ENCODE measurements at regions not wholly inside any gene's neighbourhood (a gene's known extent, or its start where the extent isn't known, plus 50 kb on each side); places are given as distances from the start of the nearest gene placed in this dataset.

DNA sequence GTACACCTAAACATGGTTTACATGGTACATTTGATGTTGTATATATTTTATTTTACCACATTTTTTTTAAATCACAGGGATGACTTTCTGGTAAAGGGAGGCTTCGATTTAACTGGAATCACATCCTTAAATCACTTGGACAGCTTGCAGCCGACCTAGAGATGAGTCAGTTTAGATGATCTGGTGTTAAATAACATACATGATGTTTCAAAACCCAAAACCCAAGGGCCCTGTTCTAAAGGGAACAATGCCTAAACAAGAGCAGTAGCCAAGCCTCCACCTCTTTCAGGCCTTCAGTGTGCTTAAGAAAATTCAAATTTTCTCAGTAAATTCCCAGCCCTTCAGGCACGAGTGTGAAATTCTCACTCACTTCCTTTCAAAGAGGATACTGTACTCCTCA lies 108.8 kb downstream of the WT1 start:
- H3K27ac ChIP-seq: no peak overlapping the region
- H3K9me3 ChIP-seq: no peaks in the 10 kb centered on the region
- TF ChIP-seq, protein P1, sequence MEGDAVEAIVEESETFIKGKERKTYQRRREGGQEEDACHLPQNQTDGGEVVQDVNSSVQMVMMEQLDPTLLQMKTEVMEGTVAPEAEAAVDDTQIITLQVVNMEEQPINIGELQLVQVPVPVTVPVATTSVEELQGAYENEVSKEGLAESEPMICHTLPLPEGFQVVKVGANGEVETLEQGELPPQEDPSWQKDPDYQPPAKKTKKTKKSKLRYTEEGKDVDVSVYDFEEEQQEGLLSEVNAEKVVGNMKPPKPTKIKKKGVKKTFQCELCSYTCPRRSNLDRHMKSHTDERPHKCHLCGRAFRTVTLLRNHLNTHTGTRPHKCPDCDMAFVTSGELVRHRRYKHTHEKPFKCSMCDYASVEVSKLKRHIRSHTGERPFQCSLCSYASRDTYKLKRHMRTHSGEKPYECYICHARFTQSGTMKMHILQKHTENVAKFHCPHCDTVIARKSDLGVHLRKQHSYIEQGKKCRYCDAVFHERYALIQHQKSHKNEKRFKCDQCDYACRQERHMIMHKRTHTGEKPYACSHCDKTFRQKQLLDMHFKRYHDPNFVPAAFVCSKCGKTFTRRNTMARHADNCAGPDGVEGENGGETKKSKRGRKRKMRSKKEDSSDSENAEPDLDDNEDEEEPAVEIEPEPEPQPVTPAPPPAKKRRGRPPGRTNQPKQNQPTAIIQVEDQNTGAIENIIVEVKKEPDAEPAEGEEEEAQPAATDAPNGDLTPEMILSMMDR (IDR thresholded peaks at IDR 0.05 in 4 of 5, conservative IDR thresholded peaks at IDR 0.05 in 1 of 5): no peak
- TF ChIP-seq POLR2A (IDR thresholded peaks at IDR 0.05): no peak
- no peaks in the 10 kb centered on the region for H3K27me3 ChIP-seq
- no peaks in the 10 kb centered on the region for H3K36me3 ChIP-seq
- DNase-seq (no peak), ATAC-seq (no peak)
- in situ Hi-C loops (cut with MboI; ENCODE audit: low sequenced_read_pairs in 4 of 4): loop anchor here in 1 of 4 donors (10.0 kb wide), 1 partner anchor 468 kb away; the partner anchor contains the start of gene CCDC73
- H3K4me3 ChIP-seq: no peak overlapping the region
- intact Hi-C loops (cut with DNase I; ENCODE audit: low total_unique reads): no loop called here
- H3K4me1 ChIP-seq: no peaks in the 10 kb centered on the region

DNA sequence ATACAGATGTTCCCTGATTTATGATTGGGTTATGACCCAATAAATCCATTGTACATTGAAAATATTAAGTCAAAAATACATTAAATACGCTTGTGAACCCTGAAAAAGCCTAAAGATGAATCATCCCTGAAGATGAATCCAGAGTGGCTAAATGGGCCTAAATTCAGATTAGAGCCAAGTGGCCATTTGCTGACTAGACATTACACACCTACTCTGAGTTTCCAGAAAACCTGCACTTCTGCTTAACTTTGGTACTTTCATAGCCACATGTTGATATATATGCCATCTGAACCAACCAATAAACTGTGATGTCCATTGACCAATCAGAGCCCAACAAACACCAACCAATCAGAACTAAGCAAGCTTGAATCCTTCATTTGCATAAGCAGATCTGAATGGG lies 106.9 kb downstream of the WT1 start:
- intact Hi-C loops (cut with DNase I; ENCODE audit: low total_unique reads): no loop called here

DNA sequence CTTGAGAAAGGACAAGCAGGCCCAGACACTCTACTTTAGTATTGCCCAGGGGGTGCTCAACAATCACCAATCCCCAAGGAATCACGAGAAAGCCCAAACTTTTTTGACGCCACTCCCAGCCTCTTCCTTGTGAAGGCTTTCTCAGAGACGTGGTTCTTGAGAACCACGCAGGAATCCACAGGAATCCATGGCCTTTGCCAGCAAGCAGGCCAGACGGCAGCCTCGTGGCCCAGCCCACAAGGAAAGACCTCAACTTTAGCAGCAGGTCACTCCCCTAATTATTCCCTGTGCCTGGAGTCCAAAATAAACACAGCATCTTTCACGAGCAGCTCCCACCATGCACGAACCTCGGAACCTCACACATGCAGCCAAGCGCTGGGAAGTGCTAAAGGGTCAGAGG lies 104.2 kb downstream of the WT1 start:
- in situ Hi-C loops (cut with MboI; ENCODE audit: low sequenced_read_pairs in 4 of 4): no loop called here
- no peak overlapping the region for H3K27ac ChIP-seq

More for the DNA sequence above, 106.9 kb downstream of the WT1 start:
- in situ Hi-C loops (cut with MboI; ENCODE audit: low sequenced_read_pairs in 4 of 4): loop anchor here in 1 of 4 donors (10.0 kb wide), 1 partner anchor 466 kb away; the partner anchor contains the start of gene CCDC73
- Histone ChIP-seq H3K9me3 (no peaks in the 10 kb centered on the region), H3K27ac (no peak overlapping the region), H3K36me3 (no peaks in the 10 kb centered on the region), H3K27me3 (peaks cover under 1 to 7% (median 4%) of the 10 kb centered on the region in 3 donors), H3K4me3 (no peak overlapping the region), H3K4me1 (no peaks in the 10 kb centered on the region)
- no peak for TF ChIP-seq POLR2A (IDR thresholded peaks at IDR 0.05)
- TF ChIP-seq, protein P1 (IDR thresholded peaks at IDR 0.05 in 4 of 5, conservative IDR thresholded peaks at IDR 0.05 in 1 of 5): no peak
- DNase-seq (no peak), ATAC-seq (no peak)

DNA sequence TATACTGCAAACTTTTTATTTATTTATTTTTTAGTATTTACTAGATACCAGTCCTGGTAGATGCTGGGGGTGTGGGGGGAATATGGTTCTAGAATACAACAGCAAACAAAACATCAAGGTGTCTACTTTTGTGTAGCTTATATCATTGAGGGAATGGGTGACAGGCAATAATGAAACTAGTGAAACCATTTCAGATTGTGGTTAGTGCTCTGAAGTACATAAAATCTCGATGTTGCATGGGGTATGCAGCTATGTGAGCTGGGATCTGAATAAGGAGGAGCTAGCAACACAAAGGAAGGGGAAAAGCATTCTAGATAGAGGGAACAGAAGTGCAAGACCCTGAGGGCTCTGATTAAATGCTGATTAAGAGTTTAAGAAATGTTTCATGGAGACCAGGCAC lies 103.5 kb downstream of the WT1 start:
- no peak for ATAC-seq
- Histone ChIP-seq H3K36me3 (no peaks in the 10 kb centered on the region), H3K4me3 (no peak overlapping the region), H3K9me3 (no peaks in the 10 kb centered on the region), H3K4me1 (no peaks in the 10 kb centered on the region), H3K27me3 (peaks cover 11 to 22% (median 15%) of the 10 kb centered on the region in 3 donors), H3K27ac (no peak overlapping the region)
- no peak for TF ChIP-seq POLR2A (IDR thresholded peaks at IDR 0.05)
- TF ChIP-seq, protein P1 (IDR thresholded peaks at IDR 0.05 in 4 of 5, conservative IDR thresholded peaks at IDR 0.05 in 1 of 5): no peak
- in situ Hi-C loops (cut with MboI; ENCODE audit: low sequenced_read_pairs in 4 of 4) (no loop called here), intact Hi-C loops (cut with DNase I; ENCODE audit: low total_unique reads) (no loop called here)
- DNase-seq: no peak

More for the DNA sequence above, 104.2 kb downstream of the WT1 start:
- ATAC-seq: no peak
- H3K27me3 ChIP-seq: peaks cover 11 to 22% (median 15%) of the 10 kb centered on the region in 3 donors
- no peak for DNase-seq
- TF ChIP-seq, protein P1 (IDR thresholded peaks at IDR 0.05 in 4 of 5, conservative IDR thresholded peaks at IDR 0.05 in 1 of 5): no peak
- TF ChIP-seq POLR2A (IDR thresholded peaks at IDR 0.05): no peak
- H3K4me3 ChIP-seq: no peak overlapping the region
- H3K9me3 ChIP-seq: no peaks in the 10 kb centered on the region
- intact Hi-C loops (cut with DNase I; ENCODE audit: low total_unique reads): no loop called here
- H3K4me1 ChIP-seq: no peaks in the 10 kb centered on the region
- H3K36me3 ChIP-seq: no peaks in the 10 kb centered on the region

DNA sequence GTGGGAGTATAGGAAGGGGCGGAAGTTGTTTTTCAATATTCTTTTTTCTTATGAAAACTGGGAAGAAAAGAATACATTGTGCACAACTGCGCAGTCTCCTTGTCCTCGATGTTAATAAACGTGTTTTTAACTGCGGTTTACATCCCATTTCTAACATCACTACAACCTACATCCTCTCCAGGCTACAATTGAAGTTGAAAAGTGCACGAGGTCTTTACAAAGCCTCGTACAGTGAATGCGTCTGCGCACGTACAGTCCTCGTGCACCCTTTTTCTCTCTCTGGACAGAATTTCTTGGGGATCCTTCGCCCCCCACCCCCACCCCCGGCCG lies 102.4 kb downstream of the WT1 start:
- intact Hi-C loops (cut with DNase I; ENCODE audit: low total_unique reads) (no loop called here), in situ Hi-C loops (cut with MboI; ENCODE audit: low sequenced_read_pairs in 4 of 4) (no loop called here)
- no peaks in the 10 kb centered on the region for H3K9me3 ChIP-seq
- no peaks in the 10 kb centered on the region for H3K4me1 ChIP-seq
- ATAC-seq (no peak), DNase-seq (no peak)
- TF ChIP-seq POLR2A (IDR thresholded peaks at IDR 0.05): no peak
- TF ChIP-seq, protein P1 (IDR thresholded peaks at IDR 0.05 in 4 of 5, conservative IDR thresholded peaks at IDR 0.05 in 1 of 5): no peak
- peaks cover 11 to 22% (median 15%) of the 10 kb centered on the region in 3 donors for H3K27me3 ChIP-seq
- no peaks in the 10 kb centered on the region for H3K36me3 ChIP-seq
- no peak overlapping the region for H3K27ac ChIP-seq
- peak overlapping the region; percentile 28 to 47 (median 35) for H3K4me3 ChIP-seq

Measured in gastrocnemius medialis (tissue), 4 donors.